HCEC 1CT (cell line): ENCODE measurements at regions not wholly inside any gene's neighbourhood (a gene's known extent, or its start where the extent isn't known, plus 50 kb on each side); places are given as distances from the start of the nearest gene placed in this dataset.

ENCODE experiments used
- DNase-seq: peaks from one replicate; pipeline ENCODE4 v3.0.0-alpha.2; 2017

- no peak for DNase-seq
These were observed 55.1 kb downstream of the PJA1 start for GRCh38 chrX:69110116-69110530.

DNA sequence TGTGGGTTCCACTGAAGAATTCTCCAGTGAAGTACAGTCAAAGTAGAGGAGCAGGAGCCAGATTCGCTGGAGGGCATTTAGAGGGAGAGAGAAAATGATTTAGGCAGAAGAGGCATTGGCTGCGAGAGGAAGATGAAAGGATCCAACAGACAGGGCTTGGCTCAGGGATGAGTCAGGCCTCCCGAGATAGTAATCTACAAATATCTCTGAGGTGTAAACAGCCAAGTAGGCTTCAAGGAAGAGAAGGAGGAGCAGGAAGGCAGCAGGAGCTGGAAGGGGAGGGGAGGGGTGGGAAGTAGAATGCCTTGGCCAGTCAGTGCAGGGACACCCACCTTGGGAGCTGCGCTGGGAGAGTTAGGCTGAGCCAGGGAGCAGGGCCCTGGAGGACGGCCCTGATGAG lies 55.5 kb downstream of the PJA1 start:
- DNase-seq: peak; percentile 17

DNA sequence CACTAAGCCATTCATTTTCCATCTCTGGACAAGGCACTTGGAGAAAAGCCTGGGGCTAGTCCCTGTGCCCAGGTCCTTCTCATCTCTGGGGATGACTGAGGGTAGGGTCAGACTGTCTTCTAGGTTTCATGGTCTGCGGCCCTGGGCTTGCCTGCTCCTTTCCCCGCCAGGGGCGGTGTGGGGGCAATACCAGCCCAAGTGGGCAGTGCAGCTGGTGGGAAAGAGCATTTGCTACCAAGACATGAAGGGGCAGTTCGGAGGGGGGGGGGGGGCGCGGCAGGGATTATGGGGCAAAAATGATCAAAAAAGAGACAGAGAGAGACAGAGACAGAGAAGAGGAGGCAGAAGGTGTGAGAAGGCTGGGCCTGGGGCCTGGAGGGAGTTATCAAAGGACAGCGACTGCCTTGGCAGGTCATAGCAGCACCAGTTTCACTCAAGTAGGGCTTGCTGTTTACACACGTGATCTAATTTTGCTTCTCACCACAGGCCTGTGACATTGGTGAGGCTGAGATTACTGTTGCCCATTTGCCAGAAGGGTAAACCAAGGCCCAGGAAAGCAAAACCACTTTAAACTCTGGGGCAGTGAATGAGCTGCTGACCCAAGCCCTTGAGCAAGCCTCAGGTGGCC lies 56.1 kb downstream of the PJA1 start:
- no peak for DNase-seq

DNA sequence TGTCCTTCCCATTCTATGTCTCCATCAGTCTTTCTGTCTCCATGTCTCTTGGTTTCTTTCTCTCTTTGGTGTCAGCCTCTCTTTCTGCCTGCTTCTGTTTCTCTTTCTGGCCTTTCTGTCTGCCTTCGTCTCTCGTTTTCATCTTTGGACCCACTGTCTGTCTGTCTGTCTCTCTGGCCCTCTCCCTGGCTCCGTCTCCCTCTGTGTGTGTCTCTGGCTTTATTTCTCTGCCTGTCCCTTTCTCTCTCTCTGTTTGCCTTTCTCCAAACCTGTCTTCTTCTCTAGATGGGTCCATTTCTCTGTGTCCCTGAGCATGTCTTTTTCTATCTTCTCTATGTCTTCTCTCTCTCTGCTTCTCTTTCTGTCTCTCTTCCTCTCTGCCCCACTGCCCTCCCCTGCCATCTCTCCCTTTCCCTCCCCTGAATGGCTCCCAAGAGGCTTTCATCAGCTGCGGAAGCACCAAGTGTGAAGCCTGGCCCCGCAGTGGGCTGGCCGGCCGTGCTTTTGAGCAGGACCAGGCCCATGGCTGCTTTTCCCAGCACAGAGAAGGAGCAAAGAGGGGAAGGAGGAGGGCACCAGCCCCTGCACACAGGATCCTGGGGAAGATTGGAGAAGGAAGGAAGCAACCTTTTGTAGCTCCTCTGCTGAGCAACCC lies 57.4 kb downstream of the PJA1 start:
- DNase-seq: no peak

- DNase-seq: no peak
These were observed 58.0 kb downstream of the PJA1 start for GRCh38 chrX:69107231-69107739.

GRCh38 chrX:69104756-69105434 lies 60.4 kb downstream of the PJA1 start:
- DNase-seq: no peak

- DNase-seq: no peak
These were observed 61.7 kb downstream of the PJA1 start for GRCh38 chrX:69103539-69103938.

- DNase-seq: no peak
These were observed 62.5 kb downstream of the PJA1 start for GRCh38 chrX:69102612-69103194.

GRCh38 chrX:69101683-69102251 lies 63.5 kb downstream of the PJA1 start:
- DNase-seq: no peak

- DNase-seq: no peak
These were observed 64.8 kb downstream of the PJA1 start for GRCh38 chrX:69100478-69100877.

GRCh38 chrX:69097451-69098236 lies 67.6 kb downstream of the PJA1 start:
- no peak for DNase-seq

GRCh38 chrX:69096963-69097362 lies 68.3 kb downstream of the PJA1 start:
- no peak for DNase-seq

DNA sequence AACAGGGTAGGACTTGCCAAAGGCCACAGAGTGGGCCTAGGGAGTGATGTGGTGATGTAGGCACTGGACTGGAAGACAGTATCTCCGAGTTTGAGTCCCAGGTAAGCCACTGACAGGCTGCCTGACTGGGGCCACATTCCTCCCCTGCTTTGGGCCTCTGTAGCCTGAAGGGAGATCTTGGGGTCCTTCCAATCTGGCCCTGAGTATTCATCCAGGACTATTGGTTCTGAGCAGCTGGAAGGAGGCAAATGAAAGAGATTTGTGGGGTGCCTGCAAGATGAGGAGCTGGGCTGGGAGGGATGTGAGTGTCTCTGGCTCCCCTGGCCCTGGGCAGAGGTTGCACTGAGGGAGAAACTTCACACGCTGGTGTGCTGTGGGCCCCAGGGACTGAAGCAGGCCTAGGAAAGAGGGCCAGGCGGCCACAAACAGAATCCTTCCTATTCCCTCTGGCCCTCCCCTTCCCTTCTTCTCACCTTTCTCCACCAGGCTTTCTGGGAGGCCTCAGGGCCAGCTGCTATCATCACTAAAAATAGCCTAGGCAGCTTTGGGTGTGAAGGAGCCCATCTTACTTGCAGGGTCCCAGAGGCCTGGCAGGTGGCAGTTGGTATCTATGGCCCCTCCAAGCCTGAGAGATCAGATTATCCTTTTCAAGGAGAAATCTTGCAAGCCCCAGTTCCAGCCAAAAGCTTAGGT lies 70.1 kb downstream of the PJA1 start:
- no peak for DNase-seq

DNA sequence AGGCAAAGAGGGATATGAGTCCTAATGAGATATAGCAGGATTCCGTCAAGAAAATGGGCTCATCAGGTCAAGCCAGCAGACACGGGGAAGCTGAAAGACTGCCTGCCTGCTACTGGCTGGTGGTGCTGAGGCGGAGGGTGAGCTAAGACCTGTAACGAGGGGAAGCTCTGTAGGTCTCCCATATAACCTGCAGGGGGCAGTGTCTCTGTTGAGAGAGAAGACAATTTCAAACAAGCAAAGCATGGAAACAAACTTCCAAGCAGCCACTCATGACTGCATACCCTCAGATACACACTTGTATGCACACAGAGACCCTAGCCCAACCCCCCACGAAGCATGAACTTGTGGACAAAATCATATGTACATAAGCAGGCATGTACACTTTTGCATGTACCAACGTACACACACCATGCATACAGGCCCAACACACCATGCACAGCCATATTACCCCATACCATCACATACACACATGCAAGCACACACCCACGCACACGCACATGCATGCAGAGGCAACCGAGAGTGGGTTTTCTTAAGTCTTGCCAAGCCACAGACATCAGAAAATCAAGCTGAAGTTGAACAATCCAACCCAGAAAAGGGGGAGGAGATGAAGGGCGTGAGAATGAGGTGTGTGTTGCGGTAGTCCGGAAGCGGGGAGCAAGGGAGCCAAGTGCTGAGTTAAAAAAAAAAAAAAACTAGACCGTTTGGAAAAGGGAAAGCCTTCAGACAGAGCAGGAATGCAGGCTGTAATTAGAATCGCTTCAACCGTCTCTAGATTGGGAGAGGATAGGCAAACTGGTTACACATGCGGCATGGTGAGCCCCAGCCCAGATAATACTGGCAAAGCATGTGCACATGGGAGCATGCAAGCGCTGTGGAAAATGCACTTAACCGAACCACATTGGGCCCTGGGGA lies 71.0 kb downstream of the PJA1 start:
- peak; percentile 10 for DNase-seq

DNA sequence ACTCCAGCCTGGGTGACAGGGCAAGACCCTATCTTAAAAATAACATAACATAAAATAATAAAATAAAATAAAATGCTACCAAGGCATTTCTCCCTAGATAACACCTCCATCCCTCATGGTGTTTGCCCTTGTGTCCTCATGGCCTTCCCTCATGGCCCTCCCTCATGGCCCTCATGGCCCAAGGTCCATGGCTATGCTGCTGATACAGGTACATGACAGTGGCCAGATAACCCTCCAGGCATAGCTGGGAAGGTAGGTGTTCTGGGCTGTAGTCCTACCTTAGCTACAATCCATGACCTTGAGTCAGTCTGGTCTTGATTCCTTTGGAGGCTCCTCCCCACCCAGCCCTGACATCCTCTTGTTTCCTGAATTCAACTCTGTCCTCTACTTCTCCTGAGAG lies 75.2 kb downstream of the PJA1 start:
- DNase-seq: no peak

GRCh38 chrX:69089203-69089602 lies 76.0 kb downstream of the PJA1 start:
- DNase-seq: no peak

DNA sequence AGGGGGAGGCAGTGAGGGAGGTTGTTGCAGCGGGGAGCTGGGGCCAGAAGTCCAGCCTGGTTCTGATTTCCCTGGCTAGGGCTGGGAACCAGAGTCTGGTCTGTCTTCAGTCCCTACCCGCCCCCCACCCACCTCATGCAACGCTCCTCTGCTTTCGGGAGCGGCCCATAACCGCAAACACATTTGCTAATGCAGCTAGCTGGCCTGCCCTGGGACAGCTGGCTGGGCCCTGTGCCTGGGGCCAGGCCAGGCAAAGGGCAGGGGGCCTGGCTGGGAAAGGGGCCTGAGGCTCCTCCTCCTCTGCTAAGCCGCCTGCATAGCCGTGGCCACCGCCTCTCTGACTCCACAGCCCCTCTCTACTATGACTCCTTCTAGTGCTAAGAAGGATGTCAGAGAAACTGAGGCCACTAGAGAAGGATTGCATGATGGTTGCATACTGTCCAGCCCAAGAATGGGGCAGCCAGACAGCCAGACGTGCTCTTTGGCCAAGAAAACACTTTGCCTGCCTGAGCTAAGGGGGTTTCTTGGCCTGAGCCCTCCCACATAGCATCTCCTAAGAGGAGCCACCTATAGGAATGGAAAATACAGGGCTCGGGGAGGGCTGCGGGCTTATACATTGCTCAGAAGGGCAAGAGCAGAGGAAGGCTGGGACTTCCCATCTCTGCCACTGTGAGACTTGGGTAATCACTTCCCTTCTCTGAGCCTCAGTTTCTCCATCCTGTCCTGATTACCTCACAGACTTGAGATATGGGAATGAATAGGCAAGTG lies 76.9 kb downstream of the PJA1 start:
- no peak for DNase-seq

GRCh38 chrX:69085826-69086225 lies 79.4 kb downstream of the PJA1 start:
- DNase-seq: no peak

DNA sequence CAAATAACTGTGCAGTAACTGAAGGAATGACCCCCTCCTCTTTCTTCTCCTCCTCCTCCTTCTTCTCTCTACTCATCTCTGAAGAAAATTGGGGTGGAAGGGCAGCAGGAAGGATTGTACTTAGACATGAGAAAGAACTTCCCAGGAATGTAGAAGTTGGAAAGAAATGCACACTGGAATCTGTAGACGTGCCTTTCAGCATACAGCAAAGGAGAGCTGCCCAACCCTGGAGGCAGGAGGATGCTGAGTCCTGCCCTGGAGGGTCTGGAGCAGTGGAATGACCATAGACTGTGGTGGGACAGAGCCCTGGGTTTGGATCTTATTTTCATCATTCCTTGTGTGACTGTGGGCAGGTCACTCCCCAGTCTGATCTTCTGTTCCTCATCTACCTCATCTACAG lies 80.1 kb downstream of the PJA1 start:
- DNase-seq: no peak

- DNase-seq: no peak
These were observed 81.5 kb downstream of the PJA1 start for GRCh38 chrX:69083801-69084200.
